ENCODE measurements at regions not wholly inside any gene's neighbourhood (a gene's known extent, or its start where the extent isn't known, plus 50 kb on each side); places are given as distances from the start of the nearest gene placed in this dataset.

DNA sequence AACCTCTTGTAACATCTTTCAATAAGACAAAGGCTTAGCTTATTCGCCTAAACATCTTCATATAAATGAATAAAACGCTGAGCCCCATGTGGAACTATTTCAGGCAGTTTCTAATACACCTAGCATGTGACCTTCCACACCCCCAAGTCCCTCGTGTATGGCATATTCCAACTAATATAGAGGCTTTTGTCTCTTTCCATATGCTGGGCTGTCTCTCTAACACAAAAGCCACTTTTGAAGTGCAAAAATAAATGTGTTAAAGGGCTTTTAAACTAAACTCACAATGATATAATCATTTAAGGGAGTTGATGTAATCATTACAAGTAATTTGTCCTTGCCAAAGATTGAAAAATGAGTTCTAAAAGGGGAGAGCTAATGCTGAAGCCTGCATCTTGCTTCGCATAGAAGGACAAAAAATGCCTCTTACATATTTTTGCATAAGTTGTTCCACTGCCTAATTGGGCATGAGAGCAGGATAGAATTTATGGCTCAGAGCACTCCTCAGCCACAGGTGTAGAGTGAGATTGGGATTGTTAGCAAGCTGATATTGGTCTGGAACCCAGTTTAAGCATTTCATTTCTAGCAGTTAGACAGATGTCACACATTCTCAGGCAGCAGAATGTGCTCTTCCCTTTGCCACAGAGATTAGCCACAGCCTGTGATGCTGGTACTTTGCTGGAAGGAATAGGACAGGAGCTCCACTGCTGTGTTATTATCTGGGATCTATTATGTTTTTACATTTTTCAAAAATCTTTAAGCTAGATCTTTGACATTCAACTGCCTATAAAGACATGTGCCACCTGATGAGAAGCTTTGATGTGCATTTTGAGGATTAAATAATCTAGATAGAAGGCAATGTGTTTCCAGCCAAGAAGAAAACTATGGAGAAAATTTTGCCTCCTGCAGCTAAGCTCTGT lies 1044.4 kb downstream of the ADGRL2 start:
- H3K27ac ChIP-seq: no peak overlapping the region
- TF ChIP-seq, protein P1, sequence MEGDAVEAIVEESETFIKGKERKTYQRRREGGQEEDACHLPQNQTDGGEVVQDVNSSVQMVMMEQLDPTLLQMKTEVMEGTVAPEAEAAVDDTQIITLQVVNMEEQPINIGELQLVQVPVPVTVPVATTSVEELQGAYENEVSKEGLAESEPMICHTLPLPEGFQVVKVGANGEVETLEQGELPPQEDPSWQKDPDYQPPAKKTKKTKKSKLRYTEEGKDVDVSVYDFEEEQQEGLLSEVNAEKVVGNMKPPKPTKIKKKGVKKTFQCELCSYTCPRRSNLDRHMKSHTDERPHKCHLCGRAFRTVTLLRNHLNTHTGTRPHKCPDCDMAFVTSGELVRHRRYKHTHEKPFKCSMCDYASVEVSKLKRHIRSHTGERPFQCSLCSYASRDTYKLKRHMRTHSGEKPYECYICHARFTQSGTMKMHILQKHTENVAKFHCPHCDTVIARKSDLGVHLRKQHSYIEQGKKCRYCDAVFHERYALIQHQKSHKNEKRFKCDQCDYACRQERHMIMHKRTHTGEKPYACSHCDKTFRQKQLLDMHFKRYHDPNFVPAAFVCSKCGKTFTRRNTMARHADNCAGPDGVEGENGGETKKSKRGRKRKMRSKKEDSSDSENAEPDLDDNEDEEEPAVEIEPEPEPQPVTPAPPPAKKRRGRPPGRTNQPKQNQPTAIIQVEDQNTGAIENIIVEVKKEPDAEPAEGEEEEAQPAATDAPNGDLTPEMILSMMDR (conservative IDR thresholded peaks at IDR 0.05; ENCODE audit: low read depth): no peak
- CTCF ChIA-PET: no interaction called here
- no peak for DNase-seq (ENCODE audit: low spot score)
- POLR2A ChIA-PET (ENCODE audit: low non-redundant PET): no interaction called here

GRCh38 chr1:82844447-82844846 lies 1043.7 kb downstream of the ADGRL2 start:
- TF ChIP-seq, protein P1 (conservative IDR thresholded peaks at IDR 0.05; ENCODE audit: low read depth): no peak
- POLR2A ChIA-PET (ENCODE audit: low non-redundant PET): no interaction called here
- H3K27ac ChIP-seq: no peak overlapping the region
- no peak for DNase-seq (ENCODE audit: low spot score)
- CTCF ChIA-PET: no interaction called here

GRCh38 chr1:82843876-82844275 lies 1043.1 kb downstream of the ADGRL2 start:
- CTCF ChIA-PET: no interaction called here
- POLR2A ChIA-PET (ENCODE audit: low non-redundant PET): no interaction called here

DNA sequence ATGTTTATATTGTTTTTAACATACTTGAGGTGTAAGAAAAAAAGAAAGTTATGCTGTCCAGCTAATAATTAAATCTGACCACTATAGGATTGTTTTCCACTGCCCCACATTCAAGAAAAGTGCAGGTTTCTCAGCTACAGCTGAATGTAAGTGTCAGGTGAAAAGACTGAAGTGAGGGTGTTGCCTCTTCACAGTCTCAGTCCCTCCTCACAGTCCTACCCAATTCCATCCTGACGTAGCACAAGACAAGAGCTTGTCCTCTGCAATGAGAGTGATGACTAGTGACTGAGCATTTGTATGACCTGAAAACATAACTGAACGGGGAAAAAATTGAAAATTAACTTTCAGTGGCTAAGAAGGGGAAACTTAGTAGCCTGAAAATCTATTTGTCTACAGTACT lies 1039.5 kb downstream of the ADGRL2 start:
- POLR2A ChIA-PET (ENCODE audit: low non-redundant PET): no interaction called here
- CTCF ChIA-PET: interaction anchor here (0.5 kb wide), 1 partner anchor 12 kb away, joined by 3 read pairs; no protein-coding TSS in a partner anchor

More at GRCh38 chr1:82843876-82844275, 1043.1 kb downstream of the ADGRL2 start:
- DNase-seq (ENCODE audit: low spot score): no peak
- TF ChIP-seq, protein P1 (conservative IDR thresholded peaks at IDR 0.05; ENCODE audit: low read depth): no peak
- no peak overlapping the region for H3K27ac ChIP-seq

GRCh38 chr1:82837766-82838465 lies 1037.2 kb downstream of the ADGRL2 start:
- H3K27ac ChIP-seq: no peak overlapping the region
- DNase-seq (ENCODE audit: low spot score): no peak
- TF ChIP-seq, protein P1 (conservative IDR thresholded peaks at IDR 0.05; ENCODE audit: low read depth): no peak
- CTCF ChIA-PET: no interaction called here
- POLR2A ChIA-PET (ENCODE audit: low non-redundant PET): no interaction called here

More for the DNA sequence above, 1039.5 kb downstream of the ADGRL2 start:
- H3K27ac ChIP-seq: no peak overlapping the region
- TF ChIP-seq, protein P1 (conservative IDR thresholded peaks at IDR 0.05; ENCODE audit: low read depth): no peak
- DNase-seq (ENCODE audit: low spot score): no peak

- ChIA-PET POLR2A (ENCODE audit: low non-redundant PET) (no interaction called here), CTCF (no interaction called here)
- TF ChIP-seq, protein P1 (conservative IDR thresholded peaks at IDR 0.05; ENCODE audit: low read depth): no peak
- no peak for DNase-seq (ENCODE audit: low spot score)
- no peak overlapping the region for H3K27ac ChIP-seq
These were observed 1036.4 kb downstream of the ADGRL2 start for GRCh38 chr1:82836973-82837680.
